Suprapubic skin (tissue), 4 donors: ENCODE measurements at regions not wholly inside any gene's neighbourhood (a gene's known extent, or its start where the extent isn't known, plus 50 kb on each side); places are given as distances from the start of the nearest gene placed in this dataset.

Experiments
- EP300 ChIP-seq: sonication (generic); formaldehyde crosslinking; IDR thresholded peaks from one replicate; pipeline ENCODE4 v1.6.1; 2017; ENCODE audit warnings: antibody characterized with exemption
- POLR2A ChIP-seq, 2 donors: fragments of 450-650 bp; IDR thresholded peaks; one replicate each; pipeline ENCODE4 v1.6.1; 2017; ENCODE audit warnings: antibody characterized with exemption in 2 of 2, mild to moderate bottlenecking in 2 of 2, moderate library complexity in 2 of 2
- POLR2AphosphoS5 ChIP-seq, 3 donors: sonication (generic); formaldehyde crosslinking; IDR thresholded peaks; one replicate each; pipeline ENCODE4 v1.6.1; 2017; ENCODE audit warnings: antibody characterized with exemption in 3 of 3
- TF ChIP-seq, protein P1 (sequence below), 2 donors: fragments of 200-600 bp in 1 of 2; fragments of 450-650 bp in 1 of 2; sonication (generic) in 1 of 2; IDR thresholded peaks; one replicate each; pipeline ENCODE4 v1.5.1; 2016 to 2019; ENCODE audit warnings: antibody characterized with exemption in 2 of 2, mild to moderate bottlenecking in 1 of 2, moderate library complexity in 1 of 2

DNA sequence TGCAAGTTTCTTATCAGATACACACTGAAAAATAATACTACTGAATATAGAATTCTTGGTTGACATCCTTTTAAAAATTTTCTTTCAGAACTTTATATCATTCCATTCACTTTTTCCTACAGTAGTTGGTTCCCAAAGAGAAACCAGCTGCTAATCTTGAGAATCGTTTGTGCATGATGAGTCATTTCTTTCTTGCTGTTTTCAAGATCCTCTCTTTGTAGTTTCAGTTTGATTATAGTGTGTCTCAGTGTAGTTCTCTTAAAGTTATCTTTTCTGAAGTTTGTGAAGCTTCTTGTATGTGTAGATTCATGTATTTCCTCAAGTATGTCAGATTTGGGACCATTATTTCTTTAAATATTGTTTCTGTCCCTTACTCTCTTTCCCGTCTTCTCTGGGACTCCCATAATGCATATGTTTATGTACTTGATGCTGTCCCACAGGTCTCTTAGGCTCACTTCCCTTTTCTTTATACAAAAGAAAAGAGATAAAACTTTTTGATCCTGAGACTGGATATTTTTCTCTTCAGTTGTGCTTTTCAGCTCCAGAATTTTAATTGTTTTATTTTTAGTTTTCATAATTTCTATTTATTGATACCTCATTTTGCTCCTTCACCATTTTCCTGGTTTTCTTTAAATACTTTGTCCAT, 801.0 kb downstream of the TDRD15 start:
- TF ChIP-seq, protein P1, sequence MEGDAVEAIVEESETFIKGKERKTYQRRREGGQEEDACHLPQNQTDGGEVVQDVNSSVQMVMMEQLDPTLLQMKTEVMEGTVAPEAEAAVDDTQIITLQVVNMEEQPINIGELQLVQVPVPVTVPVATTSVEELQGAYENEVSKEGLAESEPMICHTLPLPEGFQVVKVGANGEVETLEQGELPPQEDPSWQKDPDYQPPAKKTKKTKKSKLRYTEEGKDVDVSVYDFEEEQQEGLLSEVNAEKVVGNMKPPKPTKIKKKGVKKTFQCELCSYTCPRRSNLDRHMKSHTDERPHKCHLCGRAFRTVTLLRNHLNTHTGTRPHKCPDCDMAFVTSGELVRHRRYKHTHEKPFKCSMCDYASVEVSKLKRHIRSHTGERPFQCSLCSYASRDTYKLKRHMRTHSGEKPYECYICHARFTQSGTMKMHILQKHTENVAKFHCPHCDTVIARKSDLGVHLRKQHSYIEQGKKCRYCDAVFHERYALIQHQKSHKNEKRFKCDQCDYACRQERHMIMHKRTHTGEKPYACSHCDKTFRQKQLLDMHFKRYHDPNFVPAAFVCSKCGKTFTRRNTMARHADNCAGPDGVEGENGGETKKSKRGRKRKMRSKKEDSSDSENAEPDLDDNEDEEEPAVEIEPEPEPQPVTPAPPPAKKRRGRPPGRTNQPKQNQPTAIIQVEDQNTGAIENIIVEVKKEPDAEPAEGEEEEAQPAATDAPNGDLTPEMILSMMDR (IDR thresholded peaks at IDR 0.05), result no peak
- no peak for TF ChIP-seq EP300
- no peak for TF ChIP-seq POLR2A (IDR thresholded peaks at IDR 0.05)
- TF ChIP-seq POLR2AphosphoS5 (IDR thresholded peaks at IDR 0.05), result no peak
